ENCODE measurements at regions not wholly inside any gene's neighbourhood (a gene's known extent, or its start where the extent isn't known, plus 50 kb on each side); places are given as distances from the start of the nearest gene placed in this dataset.

DNA sequence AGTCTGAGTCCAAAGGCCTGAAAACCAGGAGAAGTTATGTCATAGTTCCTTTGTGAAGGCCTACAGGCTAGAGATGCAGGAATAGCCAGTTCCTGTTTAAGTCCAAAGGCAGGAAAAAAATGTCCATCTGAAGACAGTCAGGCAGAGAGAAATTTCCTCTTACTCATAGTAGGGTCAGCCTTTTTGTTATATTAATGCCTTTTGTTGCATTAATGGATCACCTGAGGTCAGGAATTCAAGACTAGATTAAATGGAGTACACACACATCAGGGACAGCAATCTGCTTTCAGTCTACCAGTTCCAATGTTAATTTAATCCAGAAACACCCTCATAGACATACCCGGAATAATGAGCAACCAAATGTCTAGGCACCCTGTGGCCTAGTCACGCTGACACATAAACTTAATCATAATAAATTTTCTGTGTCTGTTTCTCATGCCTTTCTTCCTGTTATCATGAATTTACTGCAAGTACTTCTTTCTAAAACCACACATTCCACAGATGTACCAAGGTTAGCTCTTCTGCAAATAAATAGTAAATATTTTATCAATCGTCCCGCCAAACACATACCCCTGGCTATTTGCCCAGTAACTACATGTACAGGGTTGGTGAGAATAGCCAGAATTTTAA lies 703.9 kb downstream of the EFNA5 start:
- Histone ChIP-seq H3K4me1 (no peaks in the 10 kb centered on the region), H3K4me3 (no peak overlapping the region), H3K36me3 (ENCODE audit: insufficient read depth in 1 of 2, low read depth in 1 of 2) (no peaks in the 10 kb centered on the region), H3K27me3 (ENCODE audit: insufficient read depth in 3 of 3, low read length in 2 of 3) (no peaks in the 10 kb centered on the region), H3K27ac (no peak overlapping the region), H3K9me3 (no peaks in the 10 kb centered on the region)
- ATAC-seq, result no peak
- intact Hi-C loops (cut with DNase I), result no loop called here
- 87 to 92% (median 92%) methylated on average over 4 of the region's 4 CpGs for WGBS, 3 donors
- no peak for DNase-seq
- TF ChIP-seq, protein P1, sequence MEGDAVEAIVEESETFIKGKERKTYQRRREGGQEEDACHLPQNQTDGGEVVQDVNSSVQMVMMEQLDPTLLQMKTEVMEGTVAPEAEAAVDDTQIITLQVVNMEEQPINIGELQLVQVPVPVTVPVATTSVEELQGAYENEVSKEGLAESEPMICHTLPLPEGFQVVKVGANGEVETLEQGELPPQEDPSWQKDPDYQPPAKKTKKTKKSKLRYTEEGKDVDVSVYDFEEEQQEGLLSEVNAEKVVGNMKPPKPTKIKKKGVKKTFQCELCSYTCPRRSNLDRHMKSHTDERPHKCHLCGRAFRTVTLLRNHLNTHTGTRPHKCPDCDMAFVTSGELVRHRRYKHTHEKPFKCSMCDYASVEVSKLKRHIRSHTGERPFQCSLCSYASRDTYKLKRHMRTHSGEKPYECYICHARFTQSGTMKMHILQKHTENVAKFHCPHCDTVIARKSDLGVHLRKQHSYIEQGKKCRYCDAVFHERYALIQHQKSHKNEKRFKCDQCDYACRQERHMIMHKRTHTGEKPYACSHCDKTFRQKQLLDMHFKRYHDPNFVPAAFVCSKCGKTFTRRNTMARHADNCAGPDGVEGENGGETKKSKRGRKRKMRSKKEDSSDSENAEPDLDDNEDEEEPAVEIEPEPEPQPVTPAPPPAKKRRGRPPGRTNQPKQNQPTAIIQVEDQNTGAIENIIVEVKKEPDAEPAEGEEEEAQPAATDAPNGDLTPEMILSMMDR (IDR thresholded peaks at IDR 0.05), result no peak

- WGBS, 3 donors, result 15 to 34% (median 20%) methylated on average over 1 of the region's 1 CpG
- TF ChIP-seq, protein P1 (IDR thresholded peaks at IDR 0.05), result no peak
- ATAC-seq (no peak), DNase-seq (no peak)
- H3K27me3 ChIP-seq (ENCODE audit: insufficient read depth in 3 of 3, low read length in 2 of 3), result no peaks in the 10 kb centered on the region
- no peaks in the 10 kb centered on the region for H3K9me3 ChIP-seq
- H3K4me3 ChIP-seq, result no peak overlapping the region
- no peaks in the 10 kb centered on the region for H3K36me3 ChIP-seq (ENCODE audit: insufficient read depth in 1 of 2, low read depth in 1 of 2)
- H3K27ac ChIP-seq, result no peak overlapping the region
- intact Hi-C loops (cut with DNase I), result no loop called here
- no peaks in the 10 kb centered on the region for H3K4me1 ChIP-seq
These were observed 706.6 kb downstream of the EFNA5 start for GRCh38 chr5:106964132-106964531.

DNA sequence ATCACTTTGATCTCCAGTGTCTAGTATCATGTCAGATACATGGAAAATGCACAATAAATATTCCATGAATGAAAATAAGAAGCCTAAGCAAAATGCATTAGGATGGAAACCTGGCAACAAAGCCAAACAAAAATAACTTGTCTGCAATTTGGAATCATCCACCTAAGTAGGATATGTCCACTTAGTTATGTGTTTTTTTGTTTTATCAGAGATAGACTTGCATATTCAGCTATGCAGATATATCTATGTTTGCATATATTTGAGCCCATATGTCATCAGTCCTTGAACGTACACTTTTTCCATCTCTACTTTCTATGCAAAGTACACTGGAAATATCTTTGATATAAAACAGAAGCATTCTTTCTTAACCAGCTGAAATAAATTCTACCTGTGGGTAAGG lies 707.1 kb downstream of the EFNA5 start:
- TF ChIP-seq, protein P1 (IDR thresholded peaks at IDR 0.05), result no peak
- H3K9me3 ChIP-seq, result no peaks in the 10 kb centered on the region
- no peak overlapping the region for H3K27ac ChIP-seq
- H3K27me3 ChIP-seq (ENCODE audit: insufficient read depth in 3 of 3, low read length in 2 of 3), result no peaks in the 10 kb centered on the region
- intact Hi-C loops (cut with DNase I), result no loop called here
- WGBS, 3 donors, result 78 to 83% (median 83%) methylated on average over 1 of the region's 1 CpG
- H3K36me3 ChIP-seq (ENCODE audit: insufficient read depth in 1 of 2, low read depth in 1 of 2), result no peaks in the 10 kb centered on the region
- no peak overlapping the region for H3K4me3 ChIP-seq
- no peak for DNase-seq
- ATAC-seq, result no peak
- no peaks in the 10 kb centered on the region for H3K4me1 ChIP-seq

DNA sequence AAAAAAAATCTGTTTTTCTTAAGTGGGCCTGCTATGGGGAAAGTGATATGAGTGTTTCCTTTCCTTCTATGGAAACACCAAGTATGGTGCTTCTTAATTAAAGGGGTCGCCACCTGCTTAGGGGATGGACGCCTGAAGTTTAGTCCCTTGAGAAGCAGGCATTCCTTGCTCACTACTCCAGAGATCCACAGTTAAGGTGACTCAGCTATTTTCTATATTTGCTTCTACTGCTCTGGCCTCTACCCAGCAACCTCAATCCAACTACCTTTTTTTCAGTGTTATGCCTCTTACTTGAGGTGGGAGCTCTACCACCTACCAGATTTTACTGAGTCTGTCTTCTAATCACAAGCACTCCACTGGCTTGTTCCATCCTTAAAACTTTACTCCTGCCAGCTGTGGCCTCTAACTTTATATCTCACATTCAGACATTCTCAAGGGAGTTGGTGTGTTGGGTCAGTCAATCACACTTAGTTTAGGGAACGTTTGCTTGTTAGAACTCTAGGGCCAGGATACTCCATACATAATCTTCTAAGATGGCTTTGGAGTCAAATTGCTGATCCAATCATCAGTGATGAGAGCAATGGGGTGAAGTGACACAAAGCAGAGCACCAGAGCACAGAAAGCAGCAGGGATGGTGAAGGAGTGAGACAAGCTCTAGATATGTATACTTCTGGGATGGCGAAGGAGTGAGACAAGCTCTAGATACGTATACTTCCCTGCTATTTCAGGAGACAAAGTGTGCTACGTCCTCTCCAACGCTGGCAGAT lies 708.1 kb downstream of the EFNA5 start:
- Histone ChIP-seq H3K9me3 (no peaks in the 10 kb centered on the region), H3K27me3 (ENCODE audit: insufficient read depth in 3 of 3, low read length in 2 of 3) (no peaks in the 10 kb centered on the region), H3K36me3 (ENCODE audit: insufficient read depth in 1 of 2, low read depth in 1 of 2) (no peaks in the 10 kb centered on the region), H3K27ac (no peak overlapping the region), H3K4me1 (no peaks in the 10 kb centered on the region), H3K4me3 (no peak overlapping the region)
- TF ChIP-seq, protein P1 (IDR thresholded peaks at IDR 0.05), result no peak
- ATAC-seq (no peak), DNase-seq (no peak)
- intact Hi-C loops (cut with DNase I), result no loop called here
- 72 to 81% (median 79%) methylated on average over 7 of the region's 7 CpGs for WGBS, 3 donors
